ENCODE measurements at regions not wholly inside any gene's neighbourhood (a gene's known extent, or its start where the extent isn't known, plus 50 kb on each side); places are given as distances from the start of the nearest gene placed in this dataset.
"Not testable (repeated sequence)": the region's sequence is repeated elsewhere in the genome, so short reads cannot be mapped to it uniquely, and the experiment has no call there.

- H3K4me3 ChIP-seq (ENCODE audit: low read length): no peak overlapping the region
- DNase-seq (ENCODE audit: low read depth): no peak
Observed at GRCh38 chr5:68116868-68117411, 98.6 kb upstream of the PIK3R1 start.

GRCh38 chr5:68116408-68116807 is 99.1 kb upstream of the PIK3R1 start:
- TF ChIP-seq, protein P1, sequence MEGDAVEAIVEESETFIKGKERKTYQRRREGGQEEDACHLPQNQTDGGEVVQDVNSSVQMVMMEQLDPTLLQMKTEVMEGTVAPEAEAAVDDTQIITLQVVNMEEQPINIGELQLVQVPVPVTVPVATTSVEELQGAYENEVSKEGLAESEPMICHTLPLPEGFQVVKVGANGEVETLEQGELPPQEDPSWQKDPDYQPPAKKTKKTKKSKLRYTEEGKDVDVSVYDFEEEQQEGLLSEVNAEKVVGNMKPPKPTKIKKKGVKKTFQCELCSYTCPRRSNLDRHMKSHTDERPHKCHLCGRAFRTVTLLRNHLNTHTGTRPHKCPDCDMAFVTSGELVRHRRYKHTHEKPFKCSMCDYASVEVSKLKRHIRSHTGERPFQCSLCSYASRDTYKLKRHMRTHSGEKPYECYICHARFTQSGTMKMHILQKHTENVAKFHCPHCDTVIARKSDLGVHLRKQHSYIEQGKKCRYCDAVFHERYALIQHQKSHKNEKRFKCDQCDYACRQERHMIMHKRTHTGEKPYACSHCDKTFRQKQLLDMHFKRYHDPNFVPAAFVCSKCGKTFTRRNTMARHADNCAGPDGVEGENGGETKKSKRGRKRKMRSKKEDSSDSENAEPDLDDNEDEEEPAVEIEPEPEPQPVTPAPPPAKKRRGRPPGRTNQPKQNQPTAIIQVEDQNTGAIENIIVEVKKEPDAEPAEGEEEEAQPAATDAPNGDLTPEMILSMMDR (IDR thresholded peaks at IDR 0.05; ENCODE audit: insufficient read depth, low read depth, low read length, missing control alignments): no peak
- H3K4me3 ChIP-seq (ENCODE audit: low read length): no peak overlapping the region
- DNase-seq (ENCODE audit: low read depth): no peak

More at GRCh38 chr5:68116868-68117411, 98.6 kb upstream of the PIK3R1 start:
- TF ChIP-seq, protein P1 (IDR thresholded peaks at IDR 0.05; ENCODE audit: insufficient read depth, low read depth, low read length, missing control alignments): no peak

GRCh38 chr5:68115584-68115983 is 100.0 kb upstream of the PIK3R1 start:
- DNase-seq (ENCODE audit: low read depth): no peak
- no peak overlapping the region for H3K4me3 ChIP-seq (ENCODE audit: low read length)
- TF ChIP-seq, protein P1 (IDR thresholded peaks at IDR 0.05; ENCODE audit: insufficient read depth, low read depth, low read length, missing control alignments): no peak

DNA sequence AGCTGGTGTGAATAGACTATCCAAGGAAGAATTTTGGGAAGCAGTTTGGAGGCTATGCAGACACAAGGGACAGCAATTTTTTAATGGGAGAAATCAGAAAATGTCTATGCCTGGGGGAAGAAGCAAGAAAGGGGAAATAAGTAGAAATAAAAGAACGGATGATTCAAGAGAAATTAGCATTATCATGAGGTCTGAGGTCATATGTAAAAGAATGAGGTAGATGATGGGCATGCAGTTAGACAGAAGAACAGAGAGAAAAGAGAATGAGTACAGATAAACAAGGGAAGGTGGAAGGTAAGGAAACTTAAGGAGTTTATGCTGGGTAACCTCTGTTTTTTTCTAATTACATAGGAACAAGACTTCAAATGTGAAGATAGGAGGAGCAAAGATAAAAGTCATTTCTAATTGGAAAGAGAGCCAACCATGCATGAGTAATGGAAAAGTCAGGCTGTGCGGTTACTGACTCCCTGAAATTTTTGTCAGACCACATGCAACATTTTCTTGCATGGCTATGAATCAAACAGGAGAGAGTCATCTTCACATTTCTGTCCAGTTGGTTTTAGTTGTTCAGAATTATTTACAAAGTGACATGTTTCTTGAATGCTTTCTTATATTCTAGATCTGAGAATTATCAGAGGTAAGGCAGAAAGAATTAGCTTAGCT is 101.0 kb upstream of the PIK3R1 start:
- TF ChIP-seq, protein P1 (IDR thresholded peaks at IDR 0.05; ENCODE audit: insufficient read depth, low read depth, low read length, missing control alignments): no peak
- H3K4me3 ChIP-seq (ENCODE audit: low read length): no peak overlapping the region
- DNase-seq (ENCODE audit: low read depth): peak; percentile 68

- DNase-seq (ENCODE audit: low read depth): no peak
- H3K4me3 ChIP-seq (ENCODE audit: low read length): no peak overlapping the region
- TF ChIP-seq, protein P1 (IDR thresholded peaks at IDR 0.05; ENCODE audit: insufficient read depth, low read depth, low read length, missing control alignments): no peak
Observed at GRCh38 chr5:68112658-68113057, 102.9 kb upstream of the PIK3R1 start.

DNA sequence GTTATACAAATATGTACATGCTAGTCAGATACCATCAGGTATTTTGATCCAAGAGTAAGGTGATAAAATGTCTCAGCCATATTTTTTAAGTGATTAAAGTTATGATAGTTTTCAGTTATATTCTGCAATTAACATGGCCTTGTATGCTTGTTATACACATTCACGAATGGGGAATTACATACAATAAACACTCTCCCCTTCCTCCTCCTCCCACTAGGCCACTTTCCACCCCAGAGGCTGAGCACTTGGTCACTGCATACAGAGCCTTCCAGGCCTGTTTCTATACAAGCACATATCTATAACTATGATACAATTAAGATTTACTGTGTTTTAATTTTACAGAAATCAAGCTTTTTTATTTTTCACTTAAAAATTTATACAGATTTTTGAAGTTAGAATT is 104.7 kb upstream of the PIK3R1 start:
- no peak overlapping the region for H3K4me3 ChIP-seq (ENCODE audit: low read length)
- DNase-seq (ENCODE audit: low read depth): no peak
- TF ChIP-seq, protein P1 (IDR thresholded peaks at IDR 0.05; ENCODE audit: insufficient read depth, low read depth, low read length, missing control alignments): no peak

GRCh38 chr5:68110264-68110663 is 105.3 kb upstream of the PIK3R1 start:
- TF ChIP-seq, protein P1 (IDR thresholded peaks at IDR 0.05; ENCODE audit: insufficient read depth, low read depth, low read length, missing control alignments): no peak
- no peak for DNase-seq (ENCODE audit: low read depth)
- H3K4me3 ChIP-seq (ENCODE audit: low read length): no peak overlapping the region

GRCh38 chr5:68104217-68104616 is 111.3 kb upstream of the PIK3R1 start:
- DNase-seq (ENCODE audit: low read depth); H3K4me3 ChIP-seq (ENCODE audit: low read length): not testable (repeated sequence)

DNA sequence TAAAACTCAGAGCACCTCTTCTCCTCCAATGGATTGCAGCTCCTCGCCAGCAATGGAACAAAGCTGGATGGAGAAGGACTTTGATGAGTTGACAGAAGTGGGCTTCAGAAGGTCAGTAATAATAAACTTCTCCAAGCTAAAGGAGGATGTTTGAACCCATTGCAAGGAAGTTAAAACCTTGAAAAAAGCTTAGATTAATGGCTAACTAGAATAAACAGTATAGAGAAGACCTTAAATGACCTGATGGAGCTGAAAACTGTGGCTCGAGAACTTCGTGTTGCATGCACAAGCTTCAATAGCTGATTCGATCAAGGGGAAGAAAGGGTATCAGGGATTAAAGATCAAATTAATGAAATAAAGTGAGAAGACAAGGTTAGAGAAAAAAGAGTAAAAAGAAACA is 112.3 kb upstream of the PIK3R1 start:
- not testable (repeated sequence) for H3K4me3 ChIP-seq (ENCODE audit: low read length); DNase-seq (ENCODE audit: low read depth)
